ENCODE measurements at regions not wholly inside any gene's neighbourhood (a gene's known extent, or its start where the extent isn't known, plus 50 kb on each side); places are given as distances from the start of the nearest gene placed in this dataset.

- TF ChIP-seq MYC (IDR thresholded peaks at IDR 0.05; ENCODE audit: low read depth, low read length) (no peak), CTCF (IDR thresholded peaks at IDR 0.05; ENCODE audit: low read depth, low read length) (no peak), POLR2A (IDR thresholded peaks at IDR 0.05; ENCODE audit: extremely low read depth, insufficient read length) (no peak), MAX (IDR thresholded peaks at IDR 0.05; ENCODE audit: low read depth, low read length) (no peak)
- no peak overlapping the region for H3K4me3 ChIP-seq (ENCODE audit: low read depth, low read length)
- DNase-seq (ENCODE audit: low read depth): no peak
Measured at GRCh38 chr20:55158446-55158845, 683.1 kb downstream of the DOK5 start.

GRCh38 chr20:55155360-55155759 lies 680.0 kb downstream of the DOK5 start:
- no peak overlapping the region for H3K4me3 ChIP-seq (ENCODE audit: low read depth, low read length)
- DNase-seq (ENCODE audit: low read depth): no peak
- TF ChIP-seq CTCF (IDR thresholded peaks at IDR 0.05; ENCODE audit: low read depth, low read length) (no peak), MAX (IDR thresholded peaks at IDR 0.05; ENCODE audit: low read depth, low read length) (no peak), POLR2A (IDR thresholded peaks at IDR 0.05; ENCODE audit: extremely low read depth, insufficient read length) (no peak), MYC (IDR thresholded peaks at IDR 0.05; ENCODE audit: low read depth, low read length) (no peak)

GRCh38 chr20:55153001-55153645 lies 677.7 kb downstream of the DOK5 start:
- no peak for TF ChIP-seq CTCF (IDR thresholded peaks at IDR 0.05; ENCODE audit: low read depth, low read length)
- TF ChIP-seq MAX (IDR thresholded peaks at IDR 0.05; ENCODE audit: low read depth, low read length): no peak
- TF ChIP-seq POLR2A (IDR thresholded peaks at IDR 0.05; ENCODE audit: extremely low read depth, insufficient read length): no peak
- no peak for TF ChIP-seq MYC (IDR thresholded peaks at IDR 0.05; ENCODE audit: low read depth, low read length)
- no peak overlapping the region for H3K4me3 ChIP-seq (ENCODE audit: low read depth, low read length)
- no peak for DNase-seq (ENCODE audit: low read depth)

GRCh38 chr20:55151171-55151570 lies 675.8 kb downstream of the DOK5 start:
- no peak overlapping the region for H3K4me3 ChIP-seq (ENCODE audit: low read depth, low read length)
- DNase-seq (ENCODE audit: low read depth): no peak
- no peak for TF ChIP-seq POLR2A (IDR thresholded peaks at IDR 0.05; ENCODE audit: extremely low read depth, insufficient read length)
- no peak for TF ChIP-seq MAX (IDR thresholded peaks at IDR 0.05; ENCODE audit: low read depth, low read length)
- TF ChIP-seq MYC (IDR thresholded peaks at IDR 0.05; ENCODE audit: low read depth, low read length): no peak
- TF ChIP-seq CTCF (IDR thresholded peaks at IDR 0.05; ENCODE audit: low read depth, low read length): no peak

GRCh38 chr20:55143601-55144000 lies 668.2 kb downstream of the DOK5 start:
- DNase-seq (ENCODE audit: low read depth): no peak
- no peak overlapping the region for H3K4me3 ChIP-seq (ENCODE audit: low read depth, low read length)
- no peak for TF ChIP-seq MYC (IDR thresholded peaks at IDR 0.05; ENCODE audit: low read depth, low read length)
- TF ChIP-seq CTCF (IDR thresholded peaks at IDR 0.05; ENCODE audit: low read depth, low read length): no peak
- no peak for TF ChIP-seq POLR2A (IDR thresholded peaks at IDR 0.05; ENCODE audit: extremely low read depth, insufficient read length)
- TF ChIP-seq MAX (IDR thresholded peaks at IDR 0.05; ENCODE audit: low read depth, low read length): no peak
